OCI-LY3 (cell line): ENCODE measurements at regions not wholly inside any gene's neighbourhood (a gene's known extent, or its start where the extent isn't known, plus 50 kb on each side); places are given as distances from the start of the nearest gene placed in this dataset.

Source experiments
- CTCF ChIP-seq: fragments of 200-600, 300-600 bp; sonication (generic); IDR thresholded peaks from 2 replicates; pipeline ENCODE4 v1.5.1; 2014; ENCODE audit warnings: antibody characterized with exemption, low read length, low read depth
- EZH2phosphoT487 ChIP-seq: fragments of 200-600 bp; shearing (Covaris generic); IDR thresholded peaks from 2 replicates; pipeline ENCODE4 v1.6.1; 2018; ENCODE audit warnings: antibody characterized with exemption, mixed run types, low read depth

GRCh38 chr2:84055816-84056215 is 403.3 kb downstream of the SUCLG1 start:
- TF ChIP-seq CTCF (no peak), EZH2phosphoT487 (no peak)
